GDM1 (cell line): ENCODE measurements at regions not wholly inside any gene's neighbourhood (a gene's known extent, or its start where the extent isn't known, plus 50 kb on each side); places are given as distances from the start of the nearest gene placed in this dataset.

ENCODE experiments used
- DNase-seq: peaks from one replicate; lab custom pipeline; 2025; lab: John Stamatoyannopoulos, UW

DNA sequence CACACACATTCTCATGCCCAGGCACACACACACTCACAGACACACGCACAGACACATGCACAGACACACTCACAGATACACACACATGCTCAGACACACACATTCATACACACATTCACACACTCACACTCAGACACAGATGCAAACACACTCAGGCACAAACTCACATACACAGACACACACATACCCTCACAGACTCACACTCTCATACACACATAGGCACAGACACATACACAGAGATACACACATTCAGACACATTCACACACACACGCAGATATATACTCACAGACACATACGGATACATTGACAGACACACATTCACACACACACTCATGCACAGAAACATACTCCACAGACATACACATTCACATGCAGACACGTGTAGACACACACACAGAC, 89.6 kb downstream of the RBFOX3 start:
- DNase-seq = no peak

DNA sequence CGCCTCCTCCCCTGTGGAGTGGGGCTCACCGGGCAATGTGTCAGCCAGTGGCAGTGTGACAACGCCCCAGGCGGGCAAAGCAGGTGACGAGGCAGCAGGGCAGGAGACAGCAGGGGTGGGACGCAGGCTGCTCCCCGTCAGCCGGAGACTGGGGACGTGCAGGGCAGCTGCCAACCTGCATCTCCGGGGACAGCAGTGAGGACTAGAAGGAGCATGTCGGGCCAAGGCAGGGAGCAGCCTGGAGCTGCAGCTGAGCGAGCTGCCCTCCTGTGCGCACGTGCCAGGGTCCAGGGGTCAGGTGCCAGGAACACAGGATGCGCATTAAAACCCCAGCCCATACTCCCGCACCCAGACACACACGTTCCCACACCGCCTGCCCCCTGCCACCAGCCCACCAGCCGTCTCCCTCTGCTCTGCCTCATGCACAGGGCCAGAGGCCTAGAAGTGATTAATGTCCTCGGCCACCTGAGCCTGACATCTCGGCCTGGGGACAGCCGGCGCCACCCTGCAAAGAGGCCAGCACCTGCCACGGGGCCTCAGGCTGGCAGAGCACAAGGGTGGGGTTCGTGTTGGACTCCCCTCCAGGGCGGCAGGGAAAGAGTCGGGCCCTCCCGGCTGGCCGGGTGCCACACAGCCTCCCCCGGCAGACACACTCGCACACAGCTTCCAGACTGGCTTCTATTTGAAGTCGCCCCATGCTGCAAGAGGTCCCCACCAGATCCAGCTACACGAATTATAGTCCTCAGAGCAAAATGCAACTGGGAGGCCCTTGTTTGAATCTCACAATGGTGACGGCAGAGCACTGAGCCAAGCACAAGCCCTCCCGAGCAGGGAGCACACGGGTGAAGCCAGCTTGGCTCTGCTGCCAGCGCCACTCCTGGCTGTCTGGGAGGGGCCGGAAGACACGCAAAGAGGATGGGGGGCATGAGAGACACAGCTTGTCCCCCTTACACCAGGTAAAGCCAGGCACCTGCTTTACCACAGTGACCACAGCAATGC, 90.4 kb downstream of the RBFOX3 start:
- no peak for DNase-seq

DNA sequence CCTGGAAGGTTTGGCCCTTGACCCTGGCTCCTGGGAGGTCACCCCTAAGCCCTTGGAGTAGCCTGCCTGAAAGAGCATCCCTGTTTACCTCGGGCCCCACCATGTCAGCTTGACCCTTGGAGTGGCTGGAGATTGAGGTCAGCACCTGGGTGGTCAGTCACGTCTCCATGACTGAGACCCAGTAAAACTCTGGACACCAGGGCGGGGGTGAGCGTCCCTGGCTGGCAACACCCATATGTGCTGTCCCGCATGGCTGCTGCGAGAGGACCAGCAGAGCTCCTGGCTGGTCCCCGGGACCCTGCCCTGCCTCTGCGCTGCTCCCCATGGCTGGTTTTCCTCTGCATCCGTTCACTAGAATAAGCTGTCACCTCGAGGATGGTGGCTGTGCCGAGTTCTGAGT, 91.2 kb downstream of the RBFOX3 start:
- DNase-seq = no peak

DNA sequence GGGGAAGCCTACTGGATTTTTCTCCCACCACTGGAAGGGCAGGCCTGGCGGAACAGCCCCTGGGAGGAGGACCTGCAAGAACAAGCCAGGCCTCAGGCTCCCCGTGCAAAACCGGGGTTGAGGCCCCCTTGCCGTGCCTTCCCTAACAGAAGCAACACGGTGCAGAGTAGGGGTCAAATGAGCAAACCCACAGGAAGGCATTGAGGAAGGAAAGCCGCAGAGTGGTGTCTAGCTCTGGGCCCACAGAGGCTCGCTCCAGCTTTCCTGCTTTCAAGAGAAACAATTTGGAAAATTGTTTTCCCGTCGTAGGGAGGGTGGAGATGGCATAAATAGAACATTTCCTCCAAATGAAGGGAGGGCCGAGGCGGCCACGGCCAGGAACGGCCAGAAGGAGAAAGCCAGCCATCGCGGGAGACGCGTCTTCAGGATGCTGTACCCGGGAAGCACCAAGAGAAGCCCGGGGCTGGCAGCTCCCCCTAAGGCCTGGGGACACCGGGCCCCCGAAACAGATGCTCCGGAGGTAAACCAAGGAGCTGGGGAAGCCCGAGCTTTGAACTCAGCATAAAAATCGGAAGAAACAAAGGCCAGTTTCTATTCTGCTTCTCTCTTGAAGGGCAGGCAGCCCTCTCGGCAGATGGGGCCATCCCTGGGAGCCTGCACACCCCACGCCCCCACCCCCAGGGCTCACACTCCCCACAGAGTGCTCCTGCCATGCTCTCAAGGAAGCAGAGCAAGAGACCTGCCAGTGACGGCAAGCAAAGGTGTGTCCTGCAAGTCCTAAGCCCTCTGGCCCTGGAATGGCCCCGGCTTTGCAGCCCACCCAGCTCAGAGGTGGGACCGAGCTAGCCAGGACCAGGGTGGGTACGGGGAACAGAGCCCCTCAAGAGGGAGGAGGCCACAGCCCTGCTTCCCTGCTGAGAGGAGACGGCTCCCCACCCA, 92.0 kb downstream of the RBFOX3 start:
- DNase-seq = no peak

DNA sequence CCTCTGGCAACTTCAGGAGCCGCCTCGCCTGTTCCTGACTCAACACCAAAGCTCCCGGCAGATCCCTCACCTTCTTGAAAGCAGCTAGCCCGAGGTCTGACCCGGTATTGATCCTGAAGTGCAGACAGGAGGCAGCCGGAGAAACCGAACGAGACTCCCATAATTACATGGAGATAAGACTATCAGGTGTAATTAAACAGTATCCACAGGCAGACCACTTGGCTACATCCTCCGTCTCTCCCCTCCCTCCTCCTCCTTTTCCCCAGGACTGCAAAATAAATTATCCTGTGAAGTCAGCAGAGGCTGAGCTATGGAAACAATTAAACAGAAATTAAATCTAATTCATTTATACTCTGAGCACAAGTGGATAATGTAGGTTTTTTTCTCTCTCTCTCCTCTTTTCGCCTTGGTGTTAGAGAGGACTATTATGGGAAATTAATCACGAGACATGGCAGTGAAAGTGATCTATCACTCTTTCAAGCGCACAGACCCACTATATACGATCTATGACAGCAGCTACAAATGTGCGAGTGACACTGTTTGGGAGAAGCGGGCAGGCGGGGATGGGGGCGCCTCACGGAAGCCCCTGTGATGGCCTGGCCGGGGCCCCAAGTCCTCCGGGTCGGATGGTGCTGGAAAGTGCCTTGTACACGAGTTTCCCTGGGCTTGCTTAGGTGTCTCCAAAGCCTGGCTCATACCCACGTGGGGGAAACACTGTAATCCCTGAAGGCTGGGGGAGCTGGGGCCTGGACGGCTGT, 92.8 kb downstream of the RBFOX3 start:
- DNase-seq = no peak

DNA sequence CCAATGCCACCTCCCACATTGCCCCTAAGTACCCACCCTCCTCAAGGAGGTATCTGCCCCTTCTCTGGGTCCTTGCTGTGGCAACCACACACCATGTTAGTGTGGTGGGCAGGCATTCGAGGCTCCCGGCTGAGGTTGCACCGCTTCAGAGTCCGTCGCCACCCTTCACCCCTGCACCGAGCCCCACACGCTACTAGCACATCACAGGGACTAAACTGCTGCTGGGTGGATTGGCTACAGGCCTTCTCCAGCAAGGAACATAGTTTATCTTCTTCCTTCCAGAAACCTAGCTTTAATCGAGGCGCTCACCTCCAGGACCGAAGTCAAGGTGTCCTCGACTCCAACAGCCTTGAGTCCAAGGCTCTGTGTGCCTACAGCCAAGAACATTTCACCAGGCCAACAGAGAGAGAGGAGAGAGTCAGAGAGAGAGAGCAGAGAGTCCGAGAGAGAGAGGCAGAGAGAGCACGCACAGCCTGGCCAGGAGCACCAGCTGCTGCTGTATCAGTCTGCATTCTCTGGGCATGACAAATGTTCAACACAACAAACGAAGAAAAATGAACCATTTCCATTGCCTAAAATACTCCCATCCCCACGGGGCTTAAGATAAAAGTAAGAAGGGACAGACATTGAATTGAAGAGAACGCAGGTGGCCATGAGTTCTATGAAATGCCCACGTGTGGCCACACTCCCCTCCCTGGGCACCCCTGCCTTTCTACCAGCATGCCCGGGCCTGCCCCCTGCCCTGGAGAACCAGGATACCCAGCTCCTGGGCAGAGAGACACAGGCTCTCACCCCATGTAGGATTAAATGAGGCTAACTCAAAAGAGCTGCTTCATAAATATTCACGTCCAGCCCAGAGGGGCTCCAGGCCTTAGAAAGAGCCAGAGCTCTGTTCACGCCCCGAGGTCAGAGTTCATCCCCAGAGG, 94.9 kb downstream of the RBFOX3 start:
- DNase-seq = no peak

DNA sequence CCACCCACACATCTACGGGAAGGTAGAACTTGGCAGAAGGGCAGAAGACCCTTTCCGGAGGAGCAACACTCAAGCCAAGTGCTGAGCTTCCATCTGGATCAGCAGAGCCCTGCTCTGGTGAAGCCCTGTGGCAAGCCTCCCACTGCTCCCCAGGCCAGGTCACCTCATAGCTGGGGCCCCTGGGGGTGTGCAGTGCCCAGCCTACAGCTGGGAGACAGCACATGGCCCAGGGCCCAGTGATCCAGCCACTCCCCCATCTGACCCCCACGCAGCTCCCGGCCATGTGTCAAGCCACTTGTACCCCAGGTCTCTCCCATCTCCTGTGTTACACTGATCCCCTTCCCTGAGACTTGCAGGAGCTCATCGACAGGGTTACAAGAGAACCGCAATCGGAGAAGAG, 95.7 kb downstream of the RBFOX3 start:
- no peak for DNase-seq

DNA sequence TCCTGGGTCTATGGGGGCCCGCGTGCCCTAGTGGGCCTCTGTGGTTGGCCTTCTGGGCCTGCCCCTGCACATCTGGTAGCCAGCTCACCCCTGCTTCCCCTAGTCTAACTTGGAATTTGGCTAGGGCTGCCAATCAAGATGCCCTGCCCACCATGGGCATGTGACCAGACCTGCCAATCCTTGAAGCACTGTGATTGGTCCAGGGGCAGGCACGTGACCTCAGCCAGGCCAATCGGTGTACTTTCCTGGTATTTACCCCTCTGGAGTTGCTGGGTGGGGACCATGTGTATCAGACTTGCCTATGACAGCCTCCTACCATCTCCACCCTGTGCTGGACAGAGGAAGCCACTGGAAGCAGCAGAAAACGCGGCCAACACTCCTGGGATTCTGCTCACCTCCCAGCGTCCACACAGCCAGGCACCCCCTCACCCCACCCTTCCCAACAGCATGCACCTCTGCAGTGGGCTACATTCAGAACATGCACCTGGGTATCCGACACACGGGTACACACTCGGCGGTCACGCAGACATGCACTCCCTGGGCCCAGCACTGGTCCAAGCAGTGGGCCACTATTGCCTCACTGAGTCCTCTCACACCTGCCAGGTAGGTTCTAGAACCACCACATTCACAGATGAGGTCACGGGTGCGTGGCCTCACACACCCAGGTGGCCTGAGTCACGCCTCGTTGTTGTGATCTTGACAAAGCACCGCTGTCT, 96.9 kb downstream of the RBFOX3 start:
- no peak for DNase-seq

DNA sequence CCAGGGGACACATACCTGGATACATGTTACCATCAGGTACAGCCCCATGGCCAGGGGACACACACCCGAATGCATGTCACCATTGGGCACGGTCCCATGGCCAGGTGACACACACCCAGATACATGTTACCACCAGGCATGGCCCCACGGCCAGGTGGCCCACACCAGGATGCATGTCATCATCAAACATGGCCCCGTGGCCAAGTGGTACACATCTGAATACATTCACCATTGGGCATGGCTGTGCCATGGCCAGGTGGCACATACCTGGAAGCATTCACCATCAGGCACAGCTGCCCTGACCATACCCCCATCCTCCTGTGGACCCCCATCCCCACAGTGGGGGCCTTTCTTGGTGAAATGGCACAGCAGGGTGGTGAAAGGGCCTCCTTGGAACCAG, 97.6 kb downstream of the RBFOX3 start:
- no peak for DNase-seq

DNA sequence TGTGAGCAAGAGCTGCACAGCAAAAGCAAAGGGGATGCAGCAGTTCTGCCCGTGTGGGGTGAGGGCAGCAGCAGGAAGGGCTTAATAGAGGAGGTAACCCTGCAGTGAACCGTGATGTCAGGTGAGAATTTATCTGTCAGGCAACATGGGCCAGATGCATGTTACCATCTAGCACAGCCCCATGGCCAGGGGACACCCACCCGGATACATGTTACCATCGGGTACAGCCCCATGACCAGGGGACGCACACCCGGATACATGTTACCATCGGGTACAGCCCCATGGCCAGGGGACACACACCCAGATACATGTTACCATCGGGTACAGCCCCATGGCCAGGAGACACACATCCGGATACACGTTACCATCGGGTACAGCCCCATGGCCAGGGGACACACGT, 99.4 kb downstream of the RBFOX3 start:
- no peak for DNase-seq

DNA sequence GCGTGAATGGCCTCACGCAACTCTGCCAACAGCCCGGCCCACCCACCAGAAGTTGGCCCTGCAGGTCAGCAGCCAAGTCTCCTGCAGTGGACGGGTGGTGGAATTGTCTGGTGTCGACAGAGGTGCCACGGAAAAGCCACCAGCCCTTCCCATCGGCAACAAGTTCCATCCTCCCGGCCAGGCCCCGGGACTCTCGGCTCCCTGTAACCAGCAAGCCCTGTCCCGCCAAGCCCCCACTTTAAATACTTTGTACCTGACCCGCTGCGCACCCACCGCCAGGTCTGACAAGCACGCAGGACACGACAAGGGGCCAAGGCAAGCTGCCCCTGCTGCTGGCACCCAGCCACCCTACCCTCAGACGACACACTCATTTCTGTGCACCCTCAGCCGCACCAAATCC, 100.8 kb downstream of the RBFOX3 start:
- DNase-seq = no peak

DNA sequence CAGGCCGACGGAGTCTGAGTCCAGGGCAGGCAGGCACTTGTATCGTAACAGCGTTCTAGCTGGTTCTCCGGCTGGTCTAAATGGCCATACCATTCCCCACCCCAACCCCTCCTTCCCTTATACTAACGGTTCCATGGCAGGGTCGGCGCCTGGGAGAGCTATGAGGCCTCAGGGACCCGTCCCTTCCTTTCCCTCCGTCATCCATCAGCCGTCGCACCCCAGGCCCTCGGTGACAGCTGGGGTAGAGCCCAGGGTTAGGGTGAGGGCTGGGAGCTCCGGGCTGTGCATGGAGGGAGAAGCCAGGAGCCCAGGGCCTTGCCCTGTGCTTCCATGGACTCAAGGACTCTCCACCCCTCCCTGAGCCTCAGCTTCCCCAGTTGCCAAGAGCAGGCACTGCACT, 101.4 kb downstream of the RBFOX3 start:
- no peak for DNase-seq

DNA sequence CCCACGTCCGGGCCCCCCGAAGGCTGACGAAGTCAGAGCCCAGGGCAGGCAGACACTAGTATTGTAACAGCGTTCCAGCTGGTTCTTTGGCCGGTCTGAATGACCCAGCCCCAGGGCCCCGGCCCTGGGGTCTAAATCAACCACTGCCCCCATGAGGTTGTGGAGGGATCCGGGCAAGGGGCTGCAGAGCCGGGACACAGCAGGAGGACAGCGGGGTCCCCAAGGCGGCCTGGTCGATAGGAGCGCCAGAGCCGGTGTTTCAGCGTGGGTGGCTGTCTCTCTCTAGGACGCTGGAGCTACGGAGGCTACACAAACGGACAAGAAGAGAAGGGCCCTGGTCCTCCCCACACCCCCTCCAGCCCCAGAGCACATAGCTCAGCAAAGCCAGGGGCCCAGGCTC, 101.8 kb downstream of the RBFOX3 start:
- no peak for DNase-seq

DNA sequence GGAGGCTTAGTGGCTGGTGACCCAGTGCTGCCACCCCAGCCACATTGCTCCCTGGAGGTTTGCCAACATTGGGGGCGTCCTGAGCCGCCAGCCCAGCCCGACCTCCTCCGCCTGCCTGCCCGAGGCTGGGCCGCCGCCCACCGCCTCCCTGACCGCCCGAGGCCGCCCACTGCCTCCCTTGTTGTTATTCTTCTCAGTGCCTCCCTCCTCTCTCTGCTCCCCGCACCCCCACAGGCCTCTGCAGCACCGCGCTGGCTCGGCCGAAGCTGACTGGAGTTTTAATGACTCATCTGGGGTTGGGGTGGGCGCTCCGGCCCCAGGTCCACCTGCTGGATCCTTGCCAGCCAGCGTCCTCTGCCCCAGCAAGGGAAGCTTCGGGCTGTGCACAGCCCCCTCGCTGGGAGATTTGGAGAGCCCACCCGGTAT, 102.5 kb downstream of the RBFOX3 start:
- no peak for DNase-seq

DNA sequence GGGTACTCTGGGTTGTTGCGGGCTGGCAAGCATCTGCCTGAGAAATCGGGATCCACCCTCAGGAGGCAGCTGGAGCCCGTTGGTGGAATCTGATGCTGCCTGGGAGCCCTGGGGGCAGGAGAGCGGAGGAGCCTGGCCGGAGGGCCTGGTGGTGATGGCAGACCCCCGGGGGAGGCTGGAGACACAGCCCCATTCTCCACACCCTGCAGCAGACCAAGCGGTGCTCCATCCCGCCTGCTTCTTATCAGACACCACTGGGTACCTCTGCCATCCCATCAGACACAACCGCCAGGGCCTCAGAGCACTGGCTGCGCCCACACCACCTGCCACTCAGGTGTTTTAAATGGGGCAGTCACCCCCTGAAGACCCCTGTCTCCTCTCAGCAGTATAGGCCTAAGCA, 103.9 kb downstream of the RBFOX3 start:
- no peak for DNase-seq

DNA sequence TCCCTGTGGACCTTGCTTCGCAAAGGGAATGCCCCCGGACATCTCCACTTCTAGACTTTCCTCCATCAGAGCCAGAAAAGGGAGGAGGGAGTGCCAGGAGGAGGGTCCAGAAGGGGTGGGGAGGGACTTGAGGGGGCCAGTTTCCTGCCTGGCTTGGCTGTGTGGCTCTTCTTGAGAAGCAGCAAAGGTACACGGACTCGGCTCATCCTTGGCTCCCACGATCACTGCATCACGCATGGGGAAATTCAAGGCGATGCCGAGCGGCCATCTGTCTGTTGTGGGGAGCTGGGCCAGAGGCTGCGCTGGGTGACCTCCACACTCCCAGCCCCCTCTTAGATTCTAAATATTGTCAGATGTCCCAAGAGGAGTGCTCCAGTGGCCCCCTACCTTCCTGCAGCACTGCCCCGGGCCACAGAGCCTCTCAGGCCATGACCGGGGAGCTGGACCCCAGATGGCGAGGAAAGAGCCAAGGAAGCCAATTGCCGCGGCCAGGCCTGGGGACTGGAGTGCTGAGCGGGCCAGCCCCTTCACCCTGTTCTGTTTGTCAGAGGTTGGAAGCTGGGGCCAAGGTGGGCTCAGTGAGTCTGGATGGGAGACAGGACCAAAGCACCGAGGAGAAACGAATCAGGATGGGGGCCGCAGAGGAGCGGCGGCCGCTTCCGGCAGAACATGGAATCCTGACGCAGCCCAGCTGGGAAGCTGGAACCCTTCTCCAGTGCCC, 104.5 kb downstream of the RBFOX3 start:
- no peak for DNase-seq

DNA sequence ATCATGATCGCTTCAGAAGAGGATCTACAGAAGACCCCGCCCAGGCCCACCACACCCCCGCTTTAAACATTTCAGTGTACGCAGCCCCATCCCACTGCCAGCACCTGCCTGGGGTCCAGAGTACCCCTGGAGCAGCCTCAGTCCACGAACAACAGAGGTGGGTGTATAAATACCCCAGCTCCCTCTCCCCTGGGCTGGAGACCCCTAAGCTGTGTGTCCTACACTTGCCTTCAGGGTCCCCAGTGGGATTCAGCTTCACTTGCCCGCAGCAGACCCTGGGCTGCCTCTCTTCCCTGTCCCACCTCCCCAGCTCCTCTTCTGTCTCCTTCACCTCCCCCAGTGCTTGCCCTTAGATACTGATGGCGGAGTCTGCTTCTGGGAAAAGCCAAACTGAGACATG, 105.7 kb downstream of the RBFOX3 start:
- DNase-seq = no peak

DNA sequence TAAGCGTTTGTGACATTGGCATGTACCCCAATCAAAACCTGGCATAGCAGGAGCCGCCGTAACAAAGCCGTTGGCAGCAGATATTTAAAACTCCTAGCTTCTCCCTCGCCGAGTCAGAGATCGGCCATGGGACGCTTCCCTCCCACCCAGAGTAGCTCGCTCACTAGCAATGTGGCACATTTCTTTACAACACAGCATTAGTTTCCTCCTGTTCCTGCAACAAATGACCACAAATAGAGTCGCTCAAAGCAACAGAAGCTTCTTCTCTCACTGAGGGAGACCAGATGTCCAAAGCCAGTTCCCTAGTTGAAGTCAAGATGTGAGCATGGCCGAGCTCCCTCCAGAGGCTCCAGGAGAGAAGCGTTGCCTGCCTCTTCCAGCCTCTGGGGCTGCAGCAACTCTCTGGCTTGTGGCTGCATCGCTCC, 106.7 kb downstream of the RBFOX3 start:
- DNase-seq = no peak

DNA sequence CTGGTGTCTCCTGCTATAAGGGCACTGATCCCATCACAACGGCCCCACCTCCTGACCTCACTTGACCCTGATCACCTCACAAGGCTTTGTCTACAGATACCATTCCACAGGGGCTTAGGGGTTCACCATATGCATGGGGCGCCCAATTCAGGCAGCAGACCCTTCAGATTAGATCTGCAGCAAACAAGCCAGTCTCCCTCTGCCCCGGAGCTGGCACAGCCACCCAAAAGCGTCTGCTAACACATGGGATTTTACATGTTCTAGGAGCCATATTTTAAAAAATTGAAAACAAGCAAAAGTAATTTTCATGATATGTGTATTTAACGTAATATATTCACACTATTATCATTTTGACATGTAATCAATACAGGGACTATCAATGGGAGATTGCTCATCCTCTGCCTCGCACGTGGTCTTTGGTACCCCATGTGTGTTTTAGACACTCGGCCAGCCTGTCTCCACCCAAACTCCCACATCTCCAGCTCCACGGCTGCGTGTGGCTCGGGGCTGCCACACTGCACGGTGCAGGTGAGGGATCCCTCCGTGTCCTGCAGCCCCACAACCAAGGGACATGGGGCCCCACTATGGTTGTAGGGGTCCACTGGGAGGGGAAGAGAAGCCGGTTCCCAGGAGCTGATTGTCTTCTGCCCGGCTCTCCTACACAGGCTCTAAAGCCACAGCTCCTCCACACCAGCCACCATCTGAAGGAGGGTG, 107.6 kb downstream of the RBFOX3 start:
- DNase-seq = no peak
